Spinal cord (tissue), 9 donors: ENCODE measurements at regions not wholly inside any gene's neighbourhood (a gene's known extent, or its start where the extent isn't known, plus 50 kb on each side); places are given as distances from the start of the nearest gene placed in this dataset.
"Not testable (repeated sequence)": the region's sequence is repeated elsewhere in the genome, so short reads cannot be mapped to it uniquely, and the experiment has no call there.

Experiments used
- DNase-seq, 6 donors: peaks; one replicate each; pipeline versions ENCODE4 v3.0.0 to v3.0.0-alpha.2; 2013 to 2015; ENCODE audit warnings: low spot score in 6 of 6, low read depth in 4 of 6
- H3K27ac ChIP-seq: one replicate; pipeline ENCODE4 v1.5.1; 2013; ENCODE audit warnings: low read depth, low read length, control low read depth
- H3K27me3 ChIP-seq: one replicate; pipeline ENCODE4 v1.6.1; 2013; ENCODE audit warnings: low read length; ENCODE audit not compliant: control insufficient read depth, insufficient read depth
- H3K36me3 ChIP-seq: one replicate; pipeline ENCODE4 v1.6.1; 2013; ENCODE audit warnings: low read length; ENCODE audit not compliant: control insufficient read depth, insufficient read depth
- H3K4me1 ChIP-seq: one replicate; pipeline ENCODE4 v1.6.1; 2013; ENCODE audit warnings: low read length; ENCODE audit not compliant: control insufficient read depth, insufficient read depth
- H3K4me3 ChIP-seq: one replicate; pipeline ENCODE4 v1.5.1; 2013; ENCODE audit warnings: low read depth, low read length, control low read depth
- H3K9me3 ChIP-seq: one replicate; pipeline ENCODE4 v1.6.1; 2013; ENCODE audit warnings: low read length; ENCODE audit not compliant: control insufficient read depth, insufficient read depth
- WGBS: methylation state at CpG from one replicate; pipeline ENCODE4 v1.1.5; 2013; ENCODE audit warnings: missing lambda C conversion rate; ENCODE audit not compliant: insufficient coverage; 5-methylcytosine and 5-hydroxymethylcytosine counted together
- donor health status: healthy.

DNA sequence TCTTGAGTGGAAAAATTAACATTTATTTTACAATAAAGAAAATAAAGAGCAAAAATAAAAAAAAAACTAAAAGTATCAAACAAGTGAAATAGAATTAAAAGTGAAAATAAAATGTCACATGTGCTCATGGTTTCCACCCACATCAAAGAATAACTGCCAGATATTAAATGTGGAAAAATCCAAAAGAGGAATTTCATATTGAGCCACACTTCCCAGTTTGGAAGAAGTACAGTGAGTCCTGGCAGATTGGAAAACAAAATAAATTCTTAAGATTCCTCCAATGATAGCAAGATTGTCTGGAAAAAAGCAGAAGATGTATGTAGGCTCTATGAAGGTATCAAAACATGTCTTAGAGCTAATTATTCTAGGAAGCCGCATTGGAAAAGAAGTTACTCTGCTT, 1019.5 kb downstream of the SLC6A15 start:
- no peak for DNase-seq
- Histone ChIP-seq H3K9me3 (no peaks in the 10 kb centered on the region), H3K27ac (no peak overlapping the region), H3K27me3 (no peaks in the 10 kb centered on the region), H3K4me3 (no peak overlapping the region), H3K36me3 (no peaks in the 10 kb centered on the region), H3K4me1 (no peaks in the 10 kb centered on the region)
- WGBS, result no CpG with 5 or more reads among the region's 1 CpG

DNA sequence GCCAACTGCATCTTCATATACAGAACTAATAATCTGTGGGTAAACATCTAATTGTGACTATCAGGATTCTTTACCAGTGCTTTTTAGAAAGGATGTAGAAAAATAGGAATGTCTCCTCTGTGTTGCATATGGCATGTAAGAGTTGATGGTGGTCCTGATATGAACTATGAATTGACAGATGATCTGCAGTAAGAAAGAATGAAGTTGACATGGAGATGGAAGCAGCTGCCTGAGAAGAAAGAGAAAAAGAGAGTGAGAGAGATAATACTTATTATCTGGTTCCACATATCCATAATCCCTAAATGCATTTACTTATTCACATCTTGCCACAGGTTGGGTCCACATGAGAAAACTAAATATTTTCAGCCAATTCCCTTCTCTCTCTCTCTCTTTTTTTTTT, 1022.9 kb downstream of the SLC6A15 start:
- H3K27ac ChIP-seq, result no peak overlapping the region
- no peak overlapping the region for H3K4me3 ChIP-seq
- H3K4me1 ChIP-seq, result no peaks in the 10 kb centered on the region
- no peaks in the 10 kb centered on the region for H3K36me3 ChIP-seq
- H3K27me3 ChIP-seq, result no peaks in the 10 kb centered on the region
- no peaks in the 10 kb centered on the region for H3K9me3 ChIP-seq
- no peak for DNase-seq

DNA sequence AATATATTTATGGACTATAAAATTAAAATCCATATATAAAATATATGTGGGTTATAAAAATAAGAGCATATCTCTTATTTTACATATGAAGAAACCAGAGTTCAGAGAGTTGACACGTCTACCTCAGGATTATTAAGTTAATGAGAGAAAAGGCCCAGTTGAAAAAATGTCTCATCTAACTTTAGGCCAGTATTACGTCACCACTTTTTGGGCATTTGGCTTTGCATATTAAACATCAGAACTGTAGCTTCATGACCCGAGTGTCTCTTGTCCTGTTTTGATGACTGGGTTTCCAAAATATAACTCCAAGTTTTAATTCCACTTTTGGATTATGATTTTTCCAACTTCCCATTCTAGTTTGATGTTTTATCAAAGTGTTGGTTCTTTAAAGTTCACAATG, 1026.1 kb downstream of the SLC6A15 start:
- Histone ChIP-seq H3K9me3 (no peaks in the 10 kb centered on the region), H3K27ac (no peak overlapping the region), H3K4me1 (no peaks in the 10 kb centered on the region), H3K27me3 (no peaks in the 10 kb centered on the region), H3K36me3 (no peaks in the 10 kb centered on the region), H3K4me3 (no peak overlapping the region)
- DNase-seq, result no peak
- WGBS, result 88% methylated on average over 1 of the region's 3 CpGs

DNA sequence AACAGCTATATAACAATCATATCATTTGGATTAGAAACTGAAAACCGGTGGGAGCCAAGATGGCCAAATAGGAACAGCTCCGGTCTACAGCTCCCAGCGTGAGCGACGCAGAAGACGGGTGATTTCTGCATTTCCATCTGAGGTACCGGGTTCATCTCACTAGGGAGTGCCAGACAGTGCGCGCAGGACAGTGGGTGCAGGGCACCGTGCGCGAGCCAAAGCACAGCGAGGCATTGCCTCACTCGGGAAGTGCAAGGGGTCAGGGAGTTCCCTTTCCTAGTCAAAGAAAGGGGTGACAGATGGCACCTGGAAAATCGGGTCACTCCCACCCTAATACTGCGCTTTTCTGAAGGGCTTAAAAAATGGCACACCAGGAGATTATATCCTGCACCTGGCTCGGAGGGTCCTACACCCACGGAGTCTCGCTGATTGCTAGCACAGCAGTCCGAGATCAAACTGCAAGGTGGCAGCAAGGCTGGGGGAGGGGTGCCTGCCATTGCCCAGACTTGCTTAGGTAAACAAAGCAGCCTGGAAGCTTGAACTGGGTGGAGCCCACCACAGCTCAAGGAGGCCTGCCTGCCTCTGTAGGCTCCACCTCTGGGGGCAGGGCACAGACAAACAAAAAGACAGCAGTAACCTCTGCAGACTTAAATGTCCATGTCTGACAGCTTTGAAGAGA, 1041.5 kb downstream of the SLC6A15 start:
- H3K9me3 ChIP-seq, H3K27ac ChIP-seq, H3K36me3 ChIP-seq, DNase-seq, H3K4me1 ChIP-seq, H3K4me3 ChIP-seq, H3K27me3 ChIP-seq: not testable (repeated sequence)
- 99% methylated on average over 14 of the region's 20 CpGs for WGBS

DNA sequence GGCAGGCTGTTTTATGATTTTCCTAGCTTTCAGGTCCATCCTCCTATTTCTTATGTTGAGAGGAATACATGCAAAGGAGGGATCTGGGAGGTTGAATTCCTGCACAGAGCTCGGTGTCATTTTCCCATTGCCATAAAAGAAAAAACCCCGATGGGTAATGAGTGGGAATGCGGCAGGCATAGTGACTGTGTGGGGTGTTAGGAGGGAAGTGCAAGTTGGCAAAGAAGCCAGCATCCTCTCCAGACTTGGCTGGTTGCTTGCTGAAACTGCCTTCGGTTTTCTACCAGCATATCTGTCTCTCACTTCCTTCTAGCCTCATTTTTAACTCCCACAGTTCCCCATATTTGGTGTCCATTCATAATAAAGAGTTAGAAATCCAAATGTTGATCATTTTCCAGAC, 1046.1 kb downstream of the SLC6A15 start:
- 90% methylated on average over 3 of the region's 4 CpGs for WGBS
- Histone ChIP-seq H3K27ac (no peak overlapping the region), H3K4me3 (no peak overlapping the region), H3K27me3 (no peaks in the 10 kb centered on the region), H3K9me3 (no peaks in the 10 kb centered on the region), H3K36me3 (no peaks in the 10 kb centered on the region), H3K4me1 (no peaks in the 10 kb centered on the region)
- no peak for DNase-seq

DNA sequence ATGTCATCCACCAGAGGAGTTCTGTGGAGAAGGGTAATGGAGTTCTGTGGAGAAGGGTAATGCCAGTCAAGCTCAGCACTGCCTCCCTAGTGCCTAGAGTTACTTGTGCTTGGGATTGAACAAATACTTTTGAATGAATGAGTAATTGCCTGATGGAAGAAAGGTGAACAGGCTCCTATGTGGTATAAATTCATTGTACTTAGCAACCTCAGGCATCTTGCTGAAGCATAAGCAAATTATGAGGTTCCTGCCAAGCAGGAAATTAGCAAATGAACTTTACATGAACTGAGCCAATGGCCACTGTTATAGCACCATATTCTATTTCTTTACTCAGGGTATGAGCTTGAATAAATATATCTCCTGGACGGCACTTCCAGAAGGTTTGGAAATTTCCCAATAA, 1047.2 kb downstream of the SLC6A15 start:
- Histone ChIP-seq H3K4me1 (no peaks in the 10 kb centered on the region), H3K36me3 (no peaks in the 10 kb centered on the region), H3K9me3 (no peaks in the 10 kb centered on the region), H3K27ac (no peak overlapping the region), H3K27me3 (no peaks in the 10 kb centered on the region), H3K4me3 (no peak overlapping the region)
- WGBS, result no CpG with 5 or more reads among the region's 1 CpG
- DNase-seq, result peak in 1 of 6 donors; percentile 3

DNA sequence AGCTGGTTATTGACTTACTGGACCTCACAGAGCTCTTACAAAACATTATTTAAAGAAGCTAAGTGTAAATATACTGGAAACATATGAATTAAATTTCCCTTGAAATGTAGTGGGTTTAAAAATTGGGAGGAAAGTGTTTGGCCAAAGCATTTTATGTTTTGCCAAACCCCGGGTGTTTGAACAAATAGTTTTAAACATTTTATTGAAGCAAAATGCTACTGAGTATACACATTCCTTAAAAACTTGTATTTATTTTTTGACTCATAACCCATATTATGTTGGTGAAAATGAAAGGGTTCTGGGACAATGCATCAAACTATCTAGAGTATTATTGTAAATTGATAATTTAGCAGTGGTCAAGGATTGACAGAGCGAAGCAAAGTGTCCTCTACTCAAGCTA, 1048.5 kb downstream of the SLC6A15 start:
- Histone ChIP-seq H3K4me3 (no peak overlapping the region), H3K4me1 (no peaks in the 10 kb centered on the region), H3K9me3 (no peaks in the 10 kb centered on the region), H3K27ac (no peak overlapping the region), H3K36me3 (no peaks in the 10 kb centered on the region), H3K27me3 (no peaks in the 10 kb centered on the region)
- DNase-seq, result no peak
- no CpG with 5 or more reads among the region's 2 CpGs for WGBS

DNA sequence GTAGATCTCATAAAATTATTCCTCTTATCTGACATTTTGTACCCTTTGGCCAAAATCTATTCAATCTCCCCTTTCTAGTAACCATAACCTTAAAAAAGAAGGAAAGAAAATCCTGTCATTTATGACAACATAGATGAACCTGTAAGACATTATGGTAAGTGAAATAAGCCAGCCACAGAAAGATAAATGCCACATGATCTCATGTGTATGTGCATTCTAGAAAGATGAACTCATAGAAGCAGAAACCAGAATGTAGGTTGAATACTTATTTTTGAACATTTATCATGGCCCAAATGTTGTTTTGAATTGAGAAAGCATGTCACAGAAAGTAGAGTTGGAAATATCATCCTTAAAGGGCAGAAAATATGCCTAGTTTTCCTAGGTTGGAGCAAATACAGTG, 1053.6 kb downstream of the SLC6A15 start:
- peaks cover 10% of the 10 kb centered on the region for H3K9me3 ChIP-seq
- no peak overlapping the region for H3K4me3 ChIP-seq
- H3K36me3 ChIP-seq, result no peaks in the 10 kb centered on the region
- no peak for DNase-seq
- H3K27ac ChIP-seq, result no peak overlapping the region
- no peaks in the 10 kb centered on the region for H3K4me1 ChIP-seq
- H3K27me3 ChIP-seq, result no peaks in the 10 kb centered on the region

DNA sequence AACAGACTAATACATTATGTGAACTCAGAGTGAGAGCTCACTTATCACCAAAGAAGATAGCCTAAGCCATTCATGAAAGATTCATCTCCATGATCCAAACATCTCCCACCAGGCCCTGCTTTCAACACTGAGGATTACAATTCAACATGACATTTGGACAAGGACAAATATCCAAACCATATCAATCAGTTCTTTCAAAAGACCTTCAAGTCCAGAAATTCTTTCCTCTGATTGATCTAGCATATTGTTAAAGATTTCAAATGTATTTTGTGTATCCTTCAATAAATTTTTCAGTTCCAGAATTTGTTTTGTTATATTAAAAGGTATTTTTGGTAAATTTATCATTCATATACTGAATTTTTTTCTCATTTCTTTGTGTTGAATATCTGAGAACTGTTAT, 1055.8 kb downstream of the SLC6A15 start:
- Histone ChIP-seq H3K27me3 (no peaks in the 10 kb centered on the region), H3K27ac (no peak overlapping the region), H3K4me1 (no peaks in the 10 kb centered on the region), H3K36me3 (no peaks in the 10 kb centered on the region), H3K9me3 (peaks cover 10% of the 10 kb centered on the region), H3K4me3 (no peak overlapping the region)
- no peak for DNase-seq

DNA sequence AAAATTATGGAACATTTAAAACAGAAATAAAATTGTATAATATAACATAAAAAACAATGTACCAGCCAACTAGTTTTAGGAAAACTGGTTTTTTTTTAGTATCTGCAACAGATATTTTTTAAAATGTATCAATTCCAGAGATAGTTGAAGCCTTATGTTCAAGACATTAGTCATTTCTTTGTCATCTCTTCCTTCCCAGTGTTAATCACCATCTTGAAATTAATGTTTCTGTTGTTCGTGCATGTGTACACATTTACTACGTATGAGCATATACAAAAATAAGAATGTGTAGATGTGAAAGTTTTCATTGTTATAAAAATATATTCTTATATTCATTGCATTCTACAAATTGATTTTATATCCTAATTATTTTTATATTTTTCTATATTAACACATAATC, 1062.1 kb downstream of the SLC6A15 start:
- no peaks in the 10 kb centered on the region for H3K4me1 ChIP-seq
- no peak overlapping the region for H3K4me3 ChIP-seq
- H3K9me3 ChIP-seq, result peaks cover 3% of the 10 kb centered on the region
- no peak overlapping the region for H3K27ac ChIP-seq
- no peak for DNase-seq
- H3K27me3 ChIP-seq, result no peaks in the 10 kb centered on the region
- H3K36me3 ChIP-seq, result no peaks in the 10 kb centered on the region
- WGBS, result no CpG with 5 or more reads among the region's 2 CpGs
